ENCODE measurements at regions not wholly inside any gene's neighbourhood (a gene's known extent, or its start where the extent isn't known, plus 50 kb on each side); places are given as distances from the start of the nearest gene placed in this dataset.

DNA sequence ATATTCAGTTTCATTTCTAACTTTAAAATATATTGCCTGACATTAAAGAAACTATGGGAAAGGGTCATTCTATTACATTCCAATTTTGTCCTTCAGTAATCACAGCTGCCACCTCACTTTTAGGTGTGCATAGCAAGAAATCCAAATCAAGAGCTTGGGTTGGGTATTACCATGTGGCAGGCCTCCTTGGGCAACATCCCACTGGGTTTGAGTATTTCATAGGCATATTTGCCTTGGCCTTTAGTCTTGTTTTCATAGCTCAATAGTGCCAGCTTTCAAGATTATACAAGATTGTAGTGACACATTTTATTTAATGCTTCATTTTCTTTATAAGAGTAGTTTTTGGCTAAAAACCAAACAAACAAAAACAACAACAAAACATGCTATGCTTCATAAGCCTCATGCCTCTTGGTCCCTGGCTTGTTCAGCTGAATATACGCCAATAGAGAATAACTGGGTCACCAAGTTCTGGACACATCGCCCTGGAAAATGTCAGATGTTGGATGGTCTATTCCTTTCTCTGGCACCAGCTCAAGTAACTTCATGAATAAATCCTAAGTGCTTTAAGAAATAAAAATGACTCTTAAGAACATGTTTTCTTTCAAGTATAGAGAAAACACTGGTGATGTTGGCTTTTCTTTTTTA lies 167.4 kb upstream of the STARD13 start:
- TF ChIP-seq, protein P1, sequence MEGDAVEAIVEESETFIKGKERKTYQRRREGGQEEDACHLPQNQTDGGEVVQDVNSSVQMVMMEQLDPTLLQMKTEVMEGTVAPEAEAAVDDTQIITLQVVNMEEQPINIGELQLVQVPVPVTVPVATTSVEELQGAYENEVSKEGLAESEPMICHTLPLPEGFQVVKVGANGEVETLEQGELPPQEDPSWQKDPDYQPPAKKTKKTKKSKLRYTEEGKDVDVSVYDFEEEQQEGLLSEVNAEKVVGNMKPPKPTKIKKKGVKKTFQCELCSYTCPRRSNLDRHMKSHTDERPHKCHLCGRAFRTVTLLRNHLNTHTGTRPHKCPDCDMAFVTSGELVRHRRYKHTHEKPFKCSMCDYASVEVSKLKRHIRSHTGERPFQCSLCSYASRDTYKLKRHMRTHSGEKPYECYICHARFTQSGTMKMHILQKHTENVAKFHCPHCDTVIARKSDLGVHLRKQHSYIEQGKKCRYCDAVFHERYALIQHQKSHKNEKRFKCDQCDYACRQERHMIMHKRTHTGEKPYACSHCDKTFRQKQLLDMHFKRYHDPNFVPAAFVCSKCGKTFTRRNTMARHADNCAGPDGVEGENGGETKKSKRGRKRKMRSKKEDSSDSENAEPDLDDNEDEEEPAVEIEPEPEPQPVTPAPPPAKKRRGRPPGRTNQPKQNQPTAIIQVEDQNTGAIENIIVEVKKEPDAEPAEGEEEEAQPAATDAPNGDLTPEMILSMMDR (IDR thresholded peaks at IDR 0.05; ENCODE audit: low read length) = no peak
- TF ChIP-seq EZH2 (optimal IDR thresholded peaks at IDR 0.05; ENCODE audit: low read depth, low read length) = no peak
- TF ChIP-seq EZH2phosphoT487 (IDR thresholded peaks at IDR 0.05; ENCODE audit: low read length) = no peak
